IMR-90 (cell line): ENCODE measurements at regions not wholly inside any gene's neighbourhood (a gene's known extent, or its start where the extent isn't known, plus 50 kb on each side); places are given as distances from the start of the nearest gene placed in this dataset.

Experiments
- ATAC-seq: fragments of 200-7000 bp; cut with Tn5 transposase; 2 replicates; pipeline ENCODE4 v1.9.1; 2020; ENCODE audit warnings: low read depth, mild to moderate bottlenecking, moderate library complexity
- BruUV-seq: library from RNA; stranded (reverse); fragments of 400-500 nt; replicated peaks from 2 replicates; lab custom pipeline; 2021; lab: Mats Ljungman, UMichigan
- CTCF ChIA-PET: fragments of 300-600 bp; formaldehyde crosslinking; extraction: SDS; loops from one replicate; lab custom pipeline; 2021; ENCODE audit warnings: antibody characterized with exemption; lab: Yijun Ruan, JAX
- POLR2A ChIA-PET: fragments of 300-600 bp; sonication (Branson Sonifier 250); formaldehyde crosslinking; loops from one replicate; lab custom pipeline; 2022; ENCODE audit warnings: antibody characterized with exemption; ENCODE audit not compliant: unreplicated experiment; lab: Charles Lee
- DNase-seq: peaks from one replicate; pipeline ENCODE4 v3.0.0; 2013
- H2AFZ ChIP-seq: replicated peaks from 2 replicates; pipeline ENCODE3; 2013; ENCODE audit warnings: low read length, mild to moderate bottlenecking; ENCODE audit not compliant: poor library complexity
- H2AK5ac ChIP-seq: 2 replicates; pipeline ENCODE4 v1.6.1; 2013; ENCODE audit warnings: low read depth, low read length, inconsistent platforms
- H2AK9ac ChIP-seq: replicated peaks from 2 replicates; pipeline ENCODE3; 2013; ENCODE audit warnings: mild to moderate bottlenecking, low read depth, low read length, moderate library complexity; ENCODE audit not compliant: poor library complexity
- H2BK120ac ChIP-seq: 2 replicates; pipeline ENCODE4 v1.6.1; 2013; ENCODE audit warnings: low read depth, low read length, inconsistent platforms
- H2BK15ac ChIP-seq: 3 replicates; pipeline ENCODE4 v1.6.1; 2013; ENCODE audit warnings: low read depth, low read length, inconsistent platforms
- H2BK20ac ChIP-seq: 2 replicates; pipeline ENCODE4 v1.6.1; 2013; ENCODE audit warnings: low read depth, mild to moderate bottlenecking, inconsistent platforms, low read length, moderate library complexity
- H2BK5ac ChIP-seq: 2 replicates; pipeline ENCODE4 v1.6.1; 2013; ENCODE audit warnings: mild to moderate bottlenecking, low read depth, low read length, inconsistent platforms; ENCODE audit not compliant: poor library complexity, severe bottlenecking
- H3K14ac ChIP-seq: replicated peaks from 2 replicates; pipeline ENCODE4 v1.6.1; 2013; ENCODE audit warnings: low read depth, low read length, inconsistent platforms
- H3K18ac ChIP-seq: 2 replicates; pipeline ENCODE4 v1.6.1; 2013; ENCODE audit warnings: low read depth, low read length, control low read depth
- H3K23ac ChIP-seq: 2 replicates; pipeline ENCODE4 v1.6.1; 2013; ENCODE audit warnings: low read depth, low read length, inconsistent platforms
- H3K27ac ChIP-seq: 2 replicates; pipeline ENCODE4 v1.5.1; 2013; ENCODE audit warnings: mild to moderate bottlenecking, control low read depth, low read length; ENCODE audit not compliant: insufficient read depth
- H3K27me3 ChIP-seq: 2 replicates; pipeline ENCODE4 v1.6.1; 2013; ENCODE audit warnings: low read length; ENCODE audit not compliant: control insufficient read depth, insufficient read depth
- H3K36me3 ChIP-seq: 2 replicates; pipeline ENCODE4 v1.6.1; 2013; ENCODE audit warnings: low read length, mixed read lengths; ENCODE audit not compliant: control insufficient read depth, insufficient read depth
- H3K4ac ChIP-seq: 2 replicates; pipeline ENCODE4 v1.6.1; 2013; ENCODE audit warnings: low read depth, low read length, inconsistent platforms
- H3K4me1 ChIP-seq: 2 replicates; pipeline ENCODE4 v1.6.1; 2013; ENCODE audit warnings: low read length, mixed read lengths; ENCODE audit not compliant: control insufficient read depth, insufficient read depth
- H3K4me2 ChIP-seq: 2 replicates; pipeline ENCODE4 v1.6.1; 2013; ENCODE audit warnings: low read depth, mild to moderate bottlenecking, control low read depth, low read length, moderate library complexity
- H3K4me3 ChIP-seq: 2 replicates; pipeline ENCODE4 v1.5.1; 2013; ENCODE audit warnings: low read depth, mild to moderate bottlenecking, control low read depth, low read length, moderate library complexity; ENCODE audit not compliant: insufficient read depth
- H3K56ac ChIP-seq: 2 replicates; pipeline ENCODE4 v1.6.1; 2013; ENCODE audit warnings: low read length, inconsistent platforms; ENCODE audit not compliant: insufficient read depth; ENCODE audit errors: extremely low read depth
- H3K79me1 ChIP-seq, 2 experiments: 2 replicates each; pipeline ENCODE4 v1.6.1; 2013; ENCODE audit warnings: low read length in 2 of 2, inconsistent platforms in 1 of 2, low read depth in 1 of 2
- H3K9ac ChIP-seq: 2 replicates; pipeline ENCODE4 v1.6.1; 2013; ENCODE audit warnings: low read depth, low read length, control low read depth
- H3K9me1 ChIP-seq: 2 replicates; pipeline ENCODE4 v1.6.1; 2013; ENCODE audit warnings: low read length, inconsistent platforms; ENCODE audit not compliant: insufficient read depth
- H3K9me3 ChIP-seq: 2 replicates; pipeline ENCODE4 v1.6.1; 2013; ENCODE audit warnings: low read length; ENCODE audit not compliant: control insufficient read depth, insufficient read depth
- H4K20me1 ChIP-seq: 2 replicates; pipeline ENCODE4 v1.6.1; 2013; ENCODE audit warnings: low read length, inconsistent platforms; ENCODE audit not compliant: insufficient read depth
- H4K5ac ChIP-seq: 2 replicates; pipeline ENCODE4 v1.6.1; 2013; ENCODE audit warnings: mild to moderate bottlenecking, low read depth, low read length, control low read depth
- H4K8ac ChIP-seq, 2 experiments: 2 replicates each; pipeline ENCODE4 v1.6.1; 2013; ENCODE audit warnings: low read depth in 2 of 2, low read length in 2 of 2, control low read depth in 1 of 2, inconsistent platforms in 1 of 2
- H4K91ac ChIP-seq: 2 replicates; pipeline ENCODE4 v1.6.1; 2013; ENCODE audit warnings: low read depth, low read length, inconsistent platforms; ENCODE audit not compliant: insufficient read depth
- BHLHE40 ChIP-seq: fragments of 150-350 bp; IDR thresholded peaks from 2 replicates; pipeline ENCODE4 v1.6.1; 2016; ENCODE audit warnings: mild to moderate bottlenecking, low read depth, low read length
- CEBPB ChIP-seq: IDR thresholded peaks from 2 replicates; pipeline ENCODE4 v1.6.1; 2012; ENCODE audit warnings: low read depth, low read length, improper control_type of control experiment
- CHD1 ChIP-seq: IDR thresholded peaks from 2 replicates; pipeline ENCODE4 v1.6.1; 2012; ENCODE audit warnings: low read depth, low read length, improper control_type of control experiment
- FOS ChIP-seq: fragments of 150-350 bp; IDR thresholded peaks from 2 replicates; pipeline ENCODE4 v1.6.1; 2016; ENCODE audit warnings: low read depth, low read length
- MAFK ChIP-seq: IDR thresholded peaks from 2 replicates; pipeline ENCODE4 v1.6.1; 2012; ENCODE audit warnings: low read depth, low read length, improper control_type of control experiment
- MAZ ChIP-seq: IDR thresholded peaks from 2 replicates; pipeline ENCODE4 v1.6.1; 2012; ENCODE audit warnings: low read depth, mild to moderate bottlenecking, low read length, improper control_type of control experiment, moderate library complexity, borderline replicate concordance
- MXI1 ChIP-seq: IDR thresholded peaks from 2 replicates; pipeline ENCODE4 v1.6.1; 2012; ENCODE audit warnings: low read depth, mild to moderate bottlenecking, low read length, moderate library complexity, borderline replicate concordance
- NFE2L2 ChIP-seq: fragments of 150-350 bp; IDR thresholded peaks from 2 replicates; pipeline ENCODE4 v1.6.1; 2016; ENCODE audit warnings: low read depth, mild to moderate bottlenecking, low read length
- POLR2A ChIP-seq: IDR thresholded peaks from 2 replicates; pipeline ENCODE4 v1.6.1; 2012; ENCODE audit warnings: mild to moderate bottlenecking, low read depth, low read length
- RAD21 ChIP-seq: IDR thresholded peaks from 2 replicates; pipeline ENCODE4 v1.6.1; 2012; ENCODE audit warnings: low read length, improper control_type of control experiment
- RCOR1 ChIP-seq: IDR thresholded peaks from 2 replicates; pipeline ENCODE4 v1.6.1; 2012; ENCODE audit warnings: mild to moderate bottlenecking, low read length, improper control_type of control experiment; ENCODE audit not compliant: insufficient replicate concordance
- RFX5 ChIP-seq: IDR thresholded peaks from 2 replicates; pipeline ENCODE4 v1.8.0; 2012; ENCODE audit warnings: low read depth, mild to moderate bottlenecking, low read length, moderate library complexity
- SMC3 ChIP-seq: fragments of 150-350 bp; IDR thresholded peaks from 2 replicates; pipeline ENCODE4 v1.6.1; 2016; ENCODE audit warnings: low read depth, mild to moderate bottlenecking, antibody characterized with exemption, low read length, moderate library complexity
- USF2 ChIP-seq: fragments of 150-350 bp; IDR thresholded peaks from 2 replicates; pipeline ENCODE4 v1.6.1; 2017; ENCODE audit warnings: mild to moderate bottlenecking, antibody characterized with exemption, low read length, low read depth
- WGBS, 2 experiments: methylation state at CpG; one replicate each; pipeline versions ENCODE4 v1.1.5 to v1.1.7; 2013; ENCODE audit warnings: missing lambda C conversion rate in 2 of 2; ENCODE audit not compliant: insufficient read length in 1 of 2; ENCODE audit errors: extremely low coverage in 2 of 2; 5-methylcytosine and 5-hydroxymethylcytosine counted together
- dilution Hi-C: fragments of 300-500 bp; cut with HindIII; formaldehyde crosslinking; loops from one replicate; pipeline ENCODE4 v1.14.3; 2018; ENCODE audit warnings: low sequenced_read_pairs; ENCODE audit not compliant: unreplicated experiment
- in situ Hi-C: fragments of 300-500 bp; cut with MboI; formaldehyde crosslinking; loops from 3 replicates; pipeline ENCODE4 v1.14.3; 2019; ENCODE audit warnings: low sequenced_read_pairs, inconsistent platforms, mixed read lengths
- intact Hi-C: fragments of 100-400 bp; cut with micrococcal nuclease; formaldehyde crosslinking; loops from 2 replicates; pipeline ENCODE4 v1.10.0; 2022
- TF ChIP-seq, protein P1 (sequence below): conservative IDR thresholded peaks from 2 replicates; pipeline ENCODE4 v1.5.1; 2012; ENCODE audit warnings: mild to moderate bottlenecking, low read depth, low read length, improper control_type of control experiment
- TF ChIP-seq, protein P2 (sequence below): fragments of 150-350 bp; IDR thresholded peaks from 2 replicates; pipeline ENCODE4 v1.6.1; 2016; ENCODE audit warnings: low read depth, mild to moderate bottlenecking, low read length, moderate library complexity, borderline replicate concordance

DNA sequence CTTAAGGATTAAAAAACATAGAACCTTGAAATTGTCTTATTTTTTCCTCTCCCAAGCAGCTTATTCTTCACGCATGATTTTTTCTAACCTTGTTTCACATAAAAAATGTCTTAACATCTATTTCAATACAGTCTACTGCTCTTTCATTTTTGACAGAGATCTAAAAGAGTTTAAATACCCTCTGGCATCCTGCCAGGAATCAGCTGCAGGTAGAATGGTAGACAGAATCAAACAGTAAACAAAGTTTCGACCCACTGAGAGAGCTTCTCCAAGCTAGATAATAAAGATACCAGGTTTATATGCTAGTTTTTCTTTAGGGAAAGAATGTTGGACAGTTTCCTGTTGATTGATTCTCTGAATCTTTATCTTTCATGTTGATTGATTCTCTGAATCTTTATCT lies 555.8 kb upstream of the CDH9 start:
- H3K56ac ChIP-seq, result no peak overlapping the region
- no peak overlapping the region for H2BK20ac ChIP-seq
- no peak overlapping the region for H2AK5ac ChIP-seq
- intact Hi-C loops, result no loop called here
- dilution Hi-C loops, result no loop called here
- no peak overlapping the region for H2AK9ac ChIP-seq
- TF ChIP-seq CEBPB (no peak), RCOR1 (no peak), POLR2A (no peak), MAFK (no peak), MXI1 (no peak), CHD1 (no peak), RFX5 (no peak), USF2 (no peak), SMC3 (no peak), FOS (no peak), MAZ (no peak), BHLHE40 (no peak), NFE2L2 (no peak), RAD21 (no peak)
- TF ChIP-seq, protein P1, sequence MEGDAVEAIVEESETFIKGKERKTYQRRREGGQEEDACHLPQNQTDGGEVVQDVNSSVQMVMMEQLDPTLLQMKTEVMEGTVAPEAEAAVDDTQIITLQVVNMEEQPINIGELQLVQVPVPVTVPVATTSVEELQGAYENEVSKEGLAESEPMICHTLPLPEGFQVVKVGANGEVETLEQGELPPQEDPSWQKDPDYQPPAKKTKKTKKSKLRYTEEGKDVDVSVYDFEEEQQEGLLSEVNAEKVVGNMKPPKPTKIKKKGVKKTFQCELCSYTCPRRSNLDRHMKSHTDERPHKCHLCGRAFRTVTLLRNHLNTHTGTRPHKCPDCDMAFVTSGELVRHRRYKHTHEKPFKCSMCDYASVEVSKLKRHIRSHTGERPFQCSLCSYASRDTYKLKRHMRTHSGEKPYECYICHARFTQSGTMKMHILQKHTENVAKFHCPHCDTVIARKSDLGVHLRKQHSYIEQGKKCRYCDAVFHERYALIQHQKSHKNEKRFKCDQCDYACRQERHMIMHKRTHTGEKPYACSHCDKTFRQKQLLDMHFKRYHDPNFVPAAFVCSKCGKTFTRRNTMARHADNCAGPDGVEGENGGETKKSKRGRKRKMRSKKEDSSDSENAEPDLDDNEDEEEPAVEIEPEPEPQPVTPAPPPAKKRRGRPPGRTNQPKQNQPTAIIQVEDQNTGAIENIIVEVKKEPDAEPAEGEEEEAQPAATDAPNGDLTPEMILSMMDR, result no peak
- TF ChIP-seq, protein P2, sequence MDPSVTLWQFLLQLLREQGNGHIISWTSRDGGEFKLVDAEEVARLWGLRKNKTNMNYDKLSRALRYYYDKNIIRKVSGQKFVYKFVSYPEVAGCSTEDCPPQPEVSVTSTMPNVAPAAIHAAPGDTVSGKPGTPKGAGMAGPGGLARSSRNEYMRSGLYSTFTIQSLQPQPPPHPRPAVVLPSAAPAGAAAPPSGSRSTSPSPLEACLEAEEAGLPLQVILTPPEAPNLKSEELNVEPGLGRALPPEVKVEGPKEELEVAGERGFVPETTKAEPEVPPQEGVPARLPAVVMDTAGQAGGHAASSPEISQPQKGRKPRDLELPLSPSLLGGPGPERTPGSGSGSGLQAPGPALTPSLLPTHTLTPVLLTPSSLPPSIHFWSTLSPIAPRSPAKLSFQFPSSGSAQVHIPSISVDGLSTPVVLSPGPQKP, result no peak
- H2BK120ac ChIP-seq, result no peak overlapping the region
- H4K20me1 ChIP-seq, result no peaks in the 10 kb centered on the region
- H3K9me3 ChIP-seq, result peaks cover 9% of the 10 kb centered on the region
- no CpG with 5 or more reads among the region's 2 CpGs for WGBS, 2 experiments
- no peaks in the 10 kb centered on the region for H3K4me1 ChIP-seq
- H3K4me3 ChIP-seq, result no peak overlapping the region
- ChIA-PET POLR2A (no interaction called here), CTCF (no interaction called here)
- no peaks in the 10 kb centered on the region for H3K79me1 ChIP-seq
- H3K18ac ChIP-seq, result no peak overlapping the region
- no peak overlapping the region for H2BK15ac ChIP-seq
- no peak overlapping the region for H4K91ac ChIP-seq
- ATAC-seq (no peak), DNase-seq (no peak)
- H3K9me1 ChIP-seq, result no peaks in the 10 kb centered on the region
- in situ Hi-C loops, result no loop called here
- H2AFZ ChIP-seq, result no peak overlapping the region
- no peak overlapping the region for H4K5ac ChIP-seq
- H3K4ac ChIP-seq, result no peak overlapping the region
- no peak overlapping the region for H3K4me2 ChIP-seq
- no peaks in the 10 kb centered on the region for H3K27me3 ChIP-seq
- BruUV-seq, result no TSS peak
- H4K8ac ChIP-seq, result no peak overlapping the region
- H3K23ac ChIP-seq, result no peak overlapping the region
- H3K27ac ChIP-seq, result no peak overlapping the region
- H2BK5ac ChIP-seq, result no peak overlapping the region
- no peaks in the 10 kb centered on the region for H3K36me3 ChIP-seq
- H3K14ac ChIP-seq, result no peak overlapping the region
- H3K9ac ChIP-seq, result no peak overlapping the region
